ENCODE measurements at regions not wholly inside any gene's neighbourhood (a gene's known extent, or its start where the extent isn't known, plus 50 kb on each side); places are given as distances from the start of the nearest gene placed in this dataset.

DNA sequence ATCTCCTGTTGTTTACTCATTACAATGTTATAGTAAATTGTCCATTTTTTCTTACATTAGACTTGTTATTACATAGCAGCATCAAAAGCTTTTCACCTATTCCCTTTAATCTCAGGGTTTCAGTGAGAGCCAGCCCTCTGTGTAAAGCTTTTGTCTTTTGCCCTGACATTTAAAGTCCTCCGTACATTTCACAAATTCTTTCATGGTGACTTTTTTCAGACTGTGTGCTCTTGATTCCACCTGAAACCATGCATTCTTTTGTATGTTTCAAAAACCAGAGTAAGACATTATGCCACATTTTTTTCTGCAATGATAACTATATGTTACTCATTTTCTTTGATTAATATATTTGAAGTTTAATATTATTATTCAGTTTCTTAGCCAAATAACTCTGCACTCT lies 781.4 kb upstream of the ROBO1 start:
- TF ChIP-seq, protein P1, sequence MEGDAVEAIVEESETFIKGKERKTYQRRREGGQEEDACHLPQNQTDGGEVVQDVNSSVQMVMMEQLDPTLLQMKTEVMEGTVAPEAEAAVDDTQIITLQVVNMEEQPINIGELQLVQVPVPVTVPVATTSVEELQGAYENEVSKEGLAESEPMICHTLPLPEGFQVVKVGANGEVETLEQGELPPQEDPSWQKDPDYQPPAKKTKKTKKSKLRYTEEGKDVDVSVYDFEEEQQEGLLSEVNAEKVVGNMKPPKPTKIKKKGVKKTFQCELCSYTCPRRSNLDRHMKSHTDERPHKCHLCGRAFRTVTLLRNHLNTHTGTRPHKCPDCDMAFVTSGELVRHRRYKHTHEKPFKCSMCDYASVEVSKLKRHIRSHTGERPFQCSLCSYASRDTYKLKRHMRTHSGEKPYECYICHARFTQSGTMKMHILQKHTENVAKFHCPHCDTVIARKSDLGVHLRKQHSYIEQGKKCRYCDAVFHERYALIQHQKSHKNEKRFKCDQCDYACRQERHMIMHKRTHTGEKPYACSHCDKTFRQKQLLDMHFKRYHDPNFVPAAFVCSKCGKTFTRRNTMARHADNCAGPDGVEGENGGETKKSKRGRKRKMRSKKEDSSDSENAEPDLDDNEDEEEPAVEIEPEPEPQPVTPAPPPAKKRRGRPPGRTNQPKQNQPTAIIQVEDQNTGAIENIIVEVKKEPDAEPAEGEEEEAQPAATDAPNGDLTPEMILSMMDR (IDR thresholded peaks at IDR 0.05; ENCODE audit: insufficient read depth, low read depth, low read length), result no peak
- no peak overlapping the region for H3K4me3 ChIP-seq (ENCODE audit: low read depth, low read length)
- no peak for DNase-seq (ENCODE audit: low read depth)

DNA sequence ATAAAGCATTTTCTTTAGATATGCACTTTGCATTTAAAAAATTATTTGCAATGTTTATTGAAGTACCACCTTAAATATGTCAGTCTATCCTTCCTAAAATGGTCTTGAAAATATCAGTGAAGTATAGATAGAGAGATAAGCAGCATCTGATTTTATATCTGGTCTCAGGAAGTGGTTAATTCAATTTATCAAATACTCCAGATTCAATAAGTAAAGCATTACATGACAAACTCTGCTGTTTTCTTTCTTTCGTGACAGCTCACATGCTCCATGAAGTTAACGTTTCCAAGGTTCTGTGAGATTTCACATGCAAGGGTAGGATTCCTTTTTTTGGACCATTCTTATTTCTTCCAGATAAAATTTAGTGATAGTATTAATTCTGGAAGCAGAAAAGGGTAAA lies 775.4 kb upstream of the ROBO1 start:
- H3K4me3 ChIP-seq (ENCODE audit: low read depth, low read length), result no peak overlapping the region
- TF ChIP-seq, protein P1 (IDR thresholded peaks at IDR 0.05; ENCODE audit: insufficient read depth, low read depth, low read length), result no peak
- no peak for DNase-seq (ENCODE audit: low read depth)

DNA sequence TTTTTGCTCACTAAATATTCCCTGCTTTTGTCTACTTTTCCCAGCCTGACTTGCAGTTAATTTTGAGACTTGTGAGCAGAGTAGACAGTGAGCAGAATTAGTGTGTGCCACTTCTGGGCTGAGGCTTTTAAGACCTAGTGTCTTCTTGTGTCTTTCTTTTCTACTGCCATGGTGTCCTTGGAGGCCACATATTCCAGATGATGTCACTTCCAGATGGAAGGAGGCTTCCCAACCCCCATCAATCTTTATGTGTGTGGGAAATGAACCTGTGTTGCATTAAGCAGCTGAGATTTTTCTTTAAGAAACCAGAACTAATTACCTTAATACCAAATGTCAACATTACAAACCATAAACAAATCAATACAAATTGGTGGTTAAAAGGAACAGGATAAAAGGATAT lies 774.7 kb upstream of the ROBO1 start:
- TF ChIP-seq, protein P1 (IDR thresholded peaks at IDR 0.05; ENCODE audit: insufficient read depth, low read depth, low read length), result no peak
- DNase-seq (ENCODE audit: low read depth), result no peak
- no peak overlapping the region for H3K4me3 ChIP-seq (ENCODE audit: low read depth, low read length)

DNA sequence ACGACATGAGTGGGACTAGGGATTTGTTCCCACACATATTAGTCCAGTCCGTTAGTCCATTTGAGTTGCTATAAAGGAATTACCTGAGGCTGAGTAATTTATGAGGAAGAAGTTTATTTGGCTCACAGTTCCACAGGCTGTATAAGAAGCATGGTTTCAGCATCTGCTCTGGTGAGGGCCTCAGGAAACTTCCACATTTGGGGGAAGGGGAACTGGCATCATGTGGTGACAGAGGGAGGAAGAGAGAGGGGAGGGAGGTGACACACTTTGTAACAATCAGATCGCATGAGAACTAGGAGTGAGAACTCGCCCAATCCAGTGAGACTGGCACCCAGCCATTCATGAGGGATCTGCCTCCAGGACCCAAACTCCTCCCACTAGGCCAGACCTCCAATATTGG lies 769.9 kb upstream of the ROBO1 start:
- no peak overlapping the region for H3K4me3 ChIP-seq (ENCODE audit: low read depth, low read length)
- TF ChIP-seq, protein P1 (IDR thresholded peaks at IDR 0.05; ENCODE audit: insufficient read depth, low read depth, low read length), result no peak
- DNase-seq (ENCODE audit: low read depth), result no peak

DNA sequence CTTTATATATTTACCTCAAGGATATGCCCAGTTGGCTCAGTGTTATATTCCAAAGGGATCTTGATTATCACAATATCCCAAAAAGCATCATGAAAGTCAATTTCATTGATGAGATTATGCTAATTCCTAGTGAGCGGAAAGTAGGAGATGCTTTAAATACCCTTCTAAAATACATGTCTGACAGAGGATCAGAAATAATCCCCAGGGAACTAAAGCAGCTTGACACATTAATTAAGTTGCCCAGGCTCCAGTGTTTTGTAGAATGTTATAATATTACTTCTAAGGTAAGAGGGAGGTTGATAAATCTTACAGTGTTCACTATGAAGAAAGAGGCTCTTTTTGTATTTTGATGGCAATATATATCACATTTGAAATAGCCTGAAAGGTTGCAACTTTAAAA lies 767.5 kb upstream of the ROBO1 start:
- TF ChIP-seq, protein P1 (IDR thresholded peaks at IDR 0.05; ENCODE audit: insufficient read depth, low read depth, low read length), result no peak
- H3K4me3 ChIP-seq (ENCODE audit: low read depth, low read length), result no peak overlapping the region
- no peak for DNase-seq (ENCODE audit: low read depth)

DNA sequence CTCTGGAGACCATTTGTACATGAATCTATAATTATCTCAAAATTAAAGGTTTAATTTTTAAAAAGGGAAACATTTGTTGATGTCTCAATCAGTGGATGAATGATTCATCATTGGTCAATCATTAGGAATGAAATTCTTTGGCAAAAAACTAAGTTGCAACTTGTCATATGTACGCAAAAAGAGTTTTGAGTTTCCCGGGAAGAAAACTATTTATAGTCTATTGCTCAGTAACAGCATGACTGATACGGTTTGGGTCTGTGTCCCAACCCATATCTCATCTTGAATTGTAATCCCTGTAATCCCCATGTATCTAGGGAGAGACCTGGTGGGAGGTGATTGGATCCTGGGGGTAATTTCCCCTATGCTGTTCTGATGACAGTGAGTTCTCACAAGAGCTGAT lies 765.8 kb upstream of the ROBO1 start:
- no peak for DNase-seq (ENCODE audit: low read depth)
- H3K4me3 ChIP-seq (ENCODE audit: low read depth, low read length), result no peak overlapping the region

DNA sequence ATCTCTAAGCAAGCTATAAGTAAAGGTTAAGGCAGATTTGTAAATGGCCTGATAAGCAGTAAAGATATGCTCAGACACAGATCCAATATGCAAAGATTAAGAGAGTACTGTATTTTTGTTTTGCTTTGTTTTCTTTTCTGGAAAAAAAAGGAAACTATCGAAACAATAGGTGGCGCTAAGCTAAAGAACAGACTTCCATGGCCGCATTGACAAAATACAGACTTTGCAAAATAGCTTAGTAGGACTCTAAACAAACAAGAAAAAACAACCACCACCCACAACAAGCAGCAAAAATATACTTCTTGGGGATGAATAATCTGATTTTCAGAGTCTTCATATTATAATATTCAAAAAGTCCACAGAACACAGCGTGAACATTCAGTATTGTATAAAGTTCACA lies 758.4 kb upstream of the ROBO1 start:
- H3K4me3 ChIP-seq (ENCODE audit: low read depth, low read length), result no peak overlapping the region
- TF ChIP-seq, protein P1 (IDR thresholded peaks at IDR 0.05; ENCODE audit: insufficient read depth, low read depth, low read length), result no peak
- no peak for DNase-seq (ENCODE audit: low read depth)

More for the DNA sequence above, 765.8 kb upstream of the ROBO1 start:
- TF ChIP-seq, protein P1 (IDR thresholded peaks at IDR 0.05; ENCODE audit: insufficient read depth, low read depth, low read length), result no peak

Data from fibroblast of villous mesenchyme (primary cell).